VCaP (cell line): ENCODE measurements at regions not wholly inside any gene's neighbourhood (a gene's known extent, or its start where the extent isn't known, plus 50 kb on each side); places are given as distances from the start of the nearest gene placed in this dataset.

Experiments
- H3K27ac ChIP-seq: fragments of 450-650 bp; 2 replicates; pipeline ENCODE4 v1.5.1; 2017
- TF ChIP-seq, protein P1 (sequence below): fragments of 450-650 bp; conservative IDR thresholded peaks from 2 replicates; pipeline ENCODE4 v1.5.1; 2017; ENCODE audit warnings: mild to moderate bottlenecking, moderate library complexity

DNA sequence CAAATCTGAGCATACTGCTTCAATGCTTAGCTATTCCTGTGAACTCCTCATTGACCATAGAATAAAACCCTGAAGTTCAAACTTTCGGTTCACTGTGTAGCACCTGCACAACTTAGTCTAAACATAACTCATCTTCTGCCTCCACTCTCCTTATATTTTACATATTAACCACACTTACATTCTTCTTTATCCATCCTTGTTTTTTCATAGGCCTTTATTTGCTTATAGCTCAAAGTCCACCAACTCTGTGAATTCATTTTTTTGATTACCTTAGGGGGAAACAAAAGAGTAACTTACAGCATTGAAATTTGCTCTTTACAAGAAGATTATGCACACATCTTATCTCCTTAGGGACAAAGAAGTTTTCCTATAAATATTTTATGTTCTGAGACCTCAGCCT lies 521.6 kb upstream of the FAT3 start:
- TF ChIP-seq, protein P1, sequence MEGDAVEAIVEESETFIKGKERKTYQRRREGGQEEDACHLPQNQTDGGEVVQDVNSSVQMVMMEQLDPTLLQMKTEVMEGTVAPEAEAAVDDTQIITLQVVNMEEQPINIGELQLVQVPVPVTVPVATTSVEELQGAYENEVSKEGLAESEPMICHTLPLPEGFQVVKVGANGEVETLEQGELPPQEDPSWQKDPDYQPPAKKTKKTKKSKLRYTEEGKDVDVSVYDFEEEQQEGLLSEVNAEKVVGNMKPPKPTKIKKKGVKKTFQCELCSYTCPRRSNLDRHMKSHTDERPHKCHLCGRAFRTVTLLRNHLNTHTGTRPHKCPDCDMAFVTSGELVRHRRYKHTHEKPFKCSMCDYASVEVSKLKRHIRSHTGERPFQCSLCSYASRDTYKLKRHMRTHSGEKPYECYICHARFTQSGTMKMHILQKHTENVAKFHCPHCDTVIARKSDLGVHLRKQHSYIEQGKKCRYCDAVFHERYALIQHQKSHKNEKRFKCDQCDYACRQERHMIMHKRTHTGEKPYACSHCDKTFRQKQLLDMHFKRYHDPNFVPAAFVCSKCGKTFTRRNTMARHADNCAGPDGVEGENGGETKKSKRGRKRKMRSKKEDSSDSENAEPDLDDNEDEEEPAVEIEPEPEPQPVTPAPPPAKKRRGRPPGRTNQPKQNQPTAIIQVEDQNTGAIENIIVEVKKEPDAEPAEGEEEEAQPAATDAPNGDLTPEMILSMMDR, result no peak

GRCh38 chr11:91700854-91701253 lies 523.8 kb upstream of the FAT3 start:
- TF ChIP-seq, protein P1, result no peak
- no peak overlapping the region for H3K27ac ChIP-seq

More for the DNA sequence above, 521.6 kb upstream of the FAT3 start:
- H3K27ac ChIP-seq, result no peak overlapping the region

GRCh38 chr11:91698845-91699244 lies 525.8 kb upstream of the FAT3 start:
- TF ChIP-seq, protein P1, result no peak
- H3K27ac ChIP-seq, result no peak overlapping the region

GRCh38 chr11:91694331-91694730 lies 530.3 kb upstream of the FAT3 start:
- TF ChIP-seq, protein P1, result no peak
- no peak overlapping the region for H3K27ac ChIP-seq

DNA sequence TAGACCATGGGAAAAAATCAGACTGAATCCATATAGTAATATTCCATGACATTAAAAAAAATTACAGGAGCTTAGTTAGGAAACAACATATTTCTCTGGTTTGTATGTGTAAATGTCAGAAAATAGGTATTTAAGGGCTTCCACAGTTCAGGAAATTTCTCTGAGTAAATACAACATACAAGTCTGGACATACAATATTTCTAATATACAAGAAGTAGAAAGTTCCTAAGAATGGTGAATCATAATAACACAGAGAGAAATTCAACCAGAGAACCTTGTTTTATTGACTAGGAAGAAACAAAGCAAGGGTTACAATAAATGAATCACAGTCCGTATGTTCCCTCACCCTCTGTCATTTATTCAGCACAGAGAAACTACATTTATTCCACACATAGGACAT lies 532.7 kb upstream of the FAT3 start:
- TF ChIP-seq, protein P1, result no peak
- no peak overlapping the region for H3K27ac ChIP-seq

DNA sequence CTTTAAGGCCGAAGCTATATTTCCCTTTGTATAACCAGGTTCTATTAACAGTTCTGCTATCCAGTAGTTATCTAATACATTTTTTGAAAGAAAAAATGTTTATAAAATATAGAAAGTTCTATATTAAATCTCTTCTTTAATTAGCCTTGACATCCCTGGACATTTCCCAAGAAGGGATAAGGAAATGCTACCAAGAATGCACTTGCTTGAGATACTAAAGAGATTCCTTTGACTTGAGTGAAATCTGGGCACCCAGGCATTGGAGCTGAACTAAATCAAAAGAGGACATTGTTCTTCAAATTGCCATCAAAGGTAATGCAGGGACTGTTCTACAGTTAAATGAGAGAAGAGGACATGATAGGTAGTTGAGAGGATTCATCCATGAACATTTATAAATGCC lies 535.9 kb upstream of the FAT3 start:
- TF ChIP-seq, protein P1, result no peak
- H3K27ac ChIP-seq, result no peak overlapping the region

GRCh38 chr11:91686700-91687099 lies 537.9 kb upstream of the FAT3 start:
- no peak overlapping the region for H3K27ac ChIP-seq
- TF ChIP-seq, protein P1, result no peak

GRCh38 chr11:91686281-91686680 lies 538.3 kb upstream of the FAT3 start:
- H3K27ac ChIP-seq, result no peak overlapping the region
- TF ChIP-seq, protein P1, result no peak
